ENCODE measurements at regions not wholly inside any gene's neighbourhood (a gene's known extent, or its start where the extent isn't known, plus 50 kb on each side); places are given as distances from the start of the nearest gene placed in this dataset.

- Histone ChIP-seq H3K9me3 (ENCODE audit: low read length) (no peaks in the 10 kb centered on the region), H3K27me3 (ENCODE audit: insufficient read depth, low read length) (no peaks in the 10 kb centered on the region), H3K4me3 (ENCODE audit: low read length) (no peak overlapping the region)
These were observed 881.3 kb downstream of the LRRTM4 start for GRCh38 chr2:76640905-76641304.

GRCh38 chr2:76639171-76639680, 883.0 kb downstream of the LRRTM4 start:
- H3K36me3 ChIP-seq (ENCODE audit: insufficient read depth, low read length), result no peaks in the 10 kb centered on the region
- no peaks in the 10 kb centered on the region for H3K27me3 ChIP-seq (ENCODE audit: insufficient read depth, low read length)
- H3K4me3 ChIP-seq (ENCODE audit: low read length), result no peak overlapping the region
- H3K4me1 ChIP-seq (ENCODE audit: insufficient read depth, low read length), result no peaks in the 10 kb centered on the region
- H2AFZ ChIP-seq (ENCODE audit: low read depth, low read length), result no peak overlapping the region
- H3K9me3 ChIP-seq (ENCODE audit: low read length), result no peaks in the 10 kb centered on the region

More at GRCh38 chr2:76640905-76641304, 881.3 kb downstream of the LRRTM4 start:
- H2AFZ ChIP-seq (ENCODE audit: low read depth, low read length), result no peak overlapping the region
- no peaks in the 10 kb centered on the region for H3K36me3 ChIP-seq (ENCODE audit: insufficient read depth, low read length)
- no peaks in the 10 kb centered on the region for H3K4me1 ChIP-seq (ENCODE audit: insufficient read depth, low read length)

GRCh38 chr2:76633276-76633921, 888.8 kb downstream of the LRRTM4 start:
- H3K4me3 ChIP-seq (ENCODE audit: low read length), result no peak overlapping the region
- H3K4me1 ChIP-seq (ENCODE audit: insufficient read depth, low read length), result no peaks in the 10 kb centered on the region
- no peaks in the 10 kb centered on the region for H3K36me3 ChIP-seq (ENCODE audit: insufficient read depth, low read length)

GRCh38 chr2:76625101-76625500, 897.1 kb downstream of the LRRTM4 start:
- no peak overlapping the region for H2AFZ ChIP-seq (ENCODE audit: low read depth, low read length)
- H3K27me3 ChIP-seq (ENCODE audit: insufficient read depth, low read length), result no peaks in the 10 kb centered on the region
- H3K4me1 ChIP-seq (ENCODE audit: insufficient read depth, low read length), result no peaks in the 10 kb centered on the region
- H3K9me3 ChIP-seq (ENCODE audit: low read length), result no peaks in the 10 kb centered on the region
- no peak overlapping the region for H3K4me3 ChIP-seq (ENCODE audit: low read length)
- no peaks in the 10 kb centered on the region for H3K36me3 ChIP-seq (ENCODE audit: insufficient read depth, low read length)

More at GRCh38 chr2:76633276-76633921, 888.8 kb downstream of the LRRTM4 start:
- Histone ChIP-seq H2AFZ (ENCODE audit: low read depth, low read length) (no peak overlapping the region), H3K27me3 (ENCODE audit: insufficient read depth, low read length) (no peaks in the 10 kb centered on the region), H3K9me3 (ENCODE audit: low read length) (no peaks in the 10 kb centered on the region)

DNA sequence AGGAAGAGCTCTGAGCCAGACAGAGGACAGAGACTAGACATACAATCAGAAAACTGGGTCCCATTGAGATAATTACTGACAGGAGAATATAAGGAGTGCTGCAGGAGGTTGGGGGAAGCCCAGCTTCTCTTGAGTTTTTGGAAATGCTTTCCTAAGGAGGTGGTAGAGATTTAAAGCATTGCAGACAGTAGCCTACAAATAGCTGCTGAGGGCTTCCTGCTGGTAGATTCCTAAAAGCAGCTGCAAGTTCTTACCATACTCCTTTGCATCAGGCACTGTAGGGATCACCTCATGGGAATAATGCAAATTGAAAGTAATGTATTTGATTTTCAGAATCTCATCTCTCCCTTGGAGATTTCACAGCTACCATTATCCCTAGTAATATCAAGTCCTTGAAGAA, 902.6 kb upstream of the GCFC2 start:
- Histone ChIP-seq H3K9me3 (ENCODE audit: low read length) (no peaks in the 10 kb centered on the region), H3K27me3 (ENCODE audit: insufficient read depth, low read length) (no peaks in the 10 kb centered on the region), H3K4me3 (ENCODE audit: low read length) (no peak overlapping the region), H3K36me3 (ENCODE audit: insufficient read depth, low read length) (no peaks in the 10 kb centered on the region), H3K4me1 (ENCODE audit: insufficient read depth, low read length) (no peaks in the 10 kb centered on the region), H2AFZ (ENCODE audit: low read depth, low read length) (no peak overlapping the region)

GRCh38 chr2:76612764-76613163, 902.0 kb upstream of the GCFC2 start:
- no peak overlapping the region for H3K4me3 ChIP-seq (ENCODE audit: low read length)
- H3K9me3 ChIP-seq (ENCODE audit: low read length), result no peaks in the 10 kb centered on the region
- H3K4me1 ChIP-seq (ENCODE audit: insufficient read depth, low read length), result no peaks in the 10 kb centered on the region
- no peaks in the 10 kb centered on the region for H3K36me3 ChIP-seq (ENCODE audit: insufficient read depth, low read length)
- no peak overlapping the region for H2AFZ ChIP-seq (ENCODE audit: low read depth, low read length)
- H3K27me3 ChIP-seq (ENCODE audit: insufficient read depth, low read length), result no peaks in the 10 kb centered on the region

- Histone ChIP-seq H2AFZ (ENCODE audit: low read depth, low read length) (no peak overlapping the region), H3K27me3 (ENCODE audit: insufficient read depth, low read length) (no peaks in the 10 kb centered on the region), H3K4me1 (ENCODE audit: insufficient read depth, low read length) (no peaks in the 10 kb centered on the region), H3K4me3 (ENCODE audit: low read length) (no peak overlapping the region), H3K36me3 (ENCODE audit: insufficient read depth, low read length) (no peaks in the 10 kb centered on the region), H3K9me3 (ENCODE audit: low read length) (no peaks in the 10 kb centered on the region)
These were observed 899.7 kb upstream of the GCFC2 start for GRCh38 chr2:76610451-76610850.

GRCh38 chr2:76599732-76600368, 889.1 kb upstream of the GCFC2 start:
- no peaks in the 10 kb centered on the region for H3K4me1 ChIP-seq (ENCODE audit: insufficient read depth, low read length)
- no peak overlapping the region for H3K4me3 ChIP-seq (ENCODE audit: low read length)
- no peaks in the 10 kb centered on the region for H3K9me3 ChIP-seq (ENCODE audit: low read length)
- no peak overlapping the region for H2AFZ ChIP-seq (ENCODE audit: low read depth, low read length)
- no peaks in the 10 kb centered on the region for H3K36me3 ChIP-seq (ENCODE audit: insufficient read depth, low read length)
- no peaks in the 10 kb centered on the region for H3K27me3 ChIP-seq (ENCODE audit: insufficient read depth, low read length)

GRCh38 chr2:76584474-76584873, 873.8 kb upstream of the GCFC2 start:
- H3K4me1 ChIP-seq (ENCODE audit: insufficient read depth, low read length), result no peaks in the 10 kb centered on the region
- H3K36me3 ChIP-seq (ENCODE audit: insufficient read depth, low read length), result no peaks in the 10 kb centered on the region
- H2AFZ ChIP-seq (ENCODE audit: low read depth, low read length), result no peak overlapping the region
- H3K9me3 ChIP-seq (ENCODE audit: low read length), result no peaks in the 10 kb centered on the region
- no peaks in the 10 kb centered on the region for H3K27me3 ChIP-seq (ENCODE audit: insufficient read depth, low read length)
- H3K4me3 ChIP-seq (ENCODE audit: low read length), result no peak overlapping the region

- H3K4me1 ChIP-seq (ENCODE audit: insufficient read depth, low read length), result no peaks in the 10 kb centered on the region
- no peak overlapping the region for H3K4me3 ChIP-seq (ENCODE audit: low read length)
- no peaks in the 10 kb centered on the region for H3K36me3 ChIP-seq (ENCODE audit: insufficient read depth, low read length)
- H2AFZ ChIP-seq (ENCODE audit: low read depth, low read length), result no peak overlapping the region
- H3K9me3 ChIP-seq (ENCODE audit: low read length), result no peaks in the 10 kb centered on the region
- no peaks in the 10 kb centered on the region for H3K27me3 ChIP-seq (ENCODE audit: insufficient read depth, low read length)
These were observed 869.2 kb upstream of the GCFC2 start for GRCh38 chr2:76579911-76580310.

DNA sequence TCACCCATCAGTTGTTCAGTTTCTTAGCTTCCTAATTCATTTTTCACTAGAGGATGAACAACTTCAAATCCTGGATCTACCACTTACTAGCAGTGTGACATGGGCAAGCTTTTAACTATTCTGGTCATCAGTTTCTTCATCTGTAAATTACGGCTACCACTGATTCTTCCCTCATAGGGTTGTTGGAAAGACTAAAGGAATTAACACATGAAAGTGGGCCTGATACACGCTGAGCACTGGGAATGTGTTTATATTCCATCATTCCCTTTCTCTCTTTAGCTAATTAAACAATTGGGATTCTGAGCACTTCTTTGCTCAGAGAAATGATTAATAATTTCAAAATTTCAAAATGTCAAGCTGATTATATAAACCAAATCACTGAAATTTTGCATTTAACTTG, 862.3 kb upstream of the GCFC2 start:
- Histone ChIP-seq H3K4me1 (ENCODE audit: insufficient read depth, low read length) (no peaks in the 10 kb centered on the region), H3K27me3 (ENCODE audit: insufficient read depth, low read length) (no peaks in the 10 kb centered on the region), H3K9me3 (ENCODE audit: low read length) (no peaks in the 10 kb centered on the region), H3K36me3 (ENCODE audit: insufficient read depth, low read length) (no peaks in the 10 kb centered on the region), H2AFZ (ENCODE audit: low read depth, low read length) (no peak overlapping the region), H3K4me3 (ENCODE audit: low read length) (no peak overlapping the region)

- no peaks in the 10 kb centered on the region for H3K4me1 ChIP-seq (ENCODE audit: insufficient read depth, low read length)
- H3K9me3 ChIP-seq (ENCODE audit: low read length), result no peaks in the 10 kb centered on the region
- no peaks in the 10 kb centered on the region for H3K27me3 ChIP-seq (ENCODE audit: insufficient read depth, low read length)
- no peaks in the 10 kb centered on the region for H3K36me3 ChIP-seq (ENCODE audit: insufficient read depth, low read length)
- no peak overlapping the region for H3K4me3 ChIP-seq (ENCODE audit: low read length)
- no peak overlapping the region for H2AFZ ChIP-seq (ENCODE audit: low read depth, low read length)
These were observed 859.1 kb upstream of the GCFC2 start for GRCh38 chr2:76569819-76570218.

GRCh38 chr2:76567478-76567877, 856.8 kb upstream of the GCFC2 start:
- H3K36me3 ChIP-seq (ENCODE audit: insufficient read depth, low read length), result no peaks in the 10 kb centered on the region
- no peak overlapping the region for H2AFZ ChIP-seq (ENCODE audit: low read depth, low read length)
- H3K4me3 ChIP-seq (ENCODE audit: low read length), result no peak overlapping the region

More at GRCh38 chr2:76567478-76567877, 856.8 kb upstream of the GCFC2 start:
- Histone ChIP-seq H3K27me3 (ENCODE audit: insufficient read depth, low read length) (no peaks in the 10 kb centered on the region), H3K9me3 (ENCODE audit: low read length) (no peaks in the 10 kb centered on the region), H3K4me1 (ENCODE audit: insufficient read depth, low read length) (no peaks in the 10 kb centered on the region)
